ENCODE measurements at regions not wholly inside any gene's neighbourhood (a gene's known extent, or its start where the extent isn't known, plus 50 kb on each side); places are given as distances from the start of the nearest gene placed in this dataset.
A peak's percentile ranks its signal among the peaks of the same experiment; 100 is the strongest.

DNA sequence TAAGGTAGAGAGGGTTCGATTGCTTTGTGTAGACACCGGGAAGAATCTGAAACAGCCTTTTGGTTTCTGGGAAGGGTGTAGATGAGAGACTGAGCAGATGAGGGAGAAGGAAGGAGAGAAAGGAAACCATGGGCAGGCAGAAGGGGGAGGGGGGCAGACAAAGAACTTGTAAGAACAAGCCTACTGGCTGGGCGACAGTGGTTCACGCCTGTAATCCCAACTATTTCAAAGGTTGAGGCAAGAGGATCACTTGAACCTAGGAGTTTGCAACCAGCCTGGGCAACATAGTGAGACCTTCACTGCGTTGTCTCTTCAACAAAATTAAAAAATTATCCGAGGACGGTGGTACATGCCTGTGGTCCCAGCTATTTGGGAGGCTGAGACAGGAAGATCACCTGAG, 106.2 kb downstream of the TM2D1 start:
- H3K79me1 ChIP-seq (replicated peaks; ENCODE audit: low read length, poor library complexity, severe bottlenecking): no peaks in the 10 kb centered on the region
- WGBS: 90% methylated on average over 7 of the region's 7 CpGs

DNA sequence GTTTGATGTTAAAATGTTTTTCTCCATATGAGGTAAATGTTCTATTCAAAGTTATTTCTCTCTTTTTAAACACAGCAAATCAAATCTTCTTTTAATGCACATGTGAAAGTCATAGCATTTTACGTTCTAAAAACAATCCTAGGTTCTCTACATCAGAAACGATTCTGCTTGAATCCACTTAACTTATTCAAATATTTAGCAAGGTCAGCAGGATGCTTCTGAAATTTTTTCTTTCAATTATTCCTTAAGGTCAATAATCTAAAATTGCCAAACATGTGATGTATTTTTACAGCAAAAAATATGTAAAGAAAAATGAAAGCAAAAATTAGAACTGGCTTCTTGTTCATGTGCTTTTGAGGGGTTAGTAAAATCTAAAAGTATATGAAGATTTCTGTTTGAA, 106.7 kb downstream of the TM2D1 start:
- Histone ChIP-seq H3K79me1 (replicated peaks; ENCODE audit: low read length, poor library complexity, severe bottlenecking) (no peaks in the 10 kb centered on the region), H3K27me3 (ENCODE audit: control insufficient read depth in 1 of 2, insufficient read depth in 1 of 2, low read length in 2 of 2) (no peaks in the 10 kb centered on the region), H3K9ac (ENCODE audit: low read length) (no peak overlapping the region), H3K18ac (ENCODE audit: low read depth in 1 of 2, low read length in 2 of 2) (no peak overlapping the region), H3K23ac (ENCODE audit: low read length in 2 of 2) (no peak overlapping the region), H4K8ac (ENCODE audit: low read length) (no peak overlapping the region), H3K27ac (ENCODE audit: low read length, poor library complexity, severe bottlenecking) (no peak overlapping the region), H3K9me3 (ENCODE audit: control insufficient read depth, low read length) (no peaks in the 10 kb centered on the region), H2AK5ac (ENCODE audit: low read length, severe bottlenecking) (no peak overlapping the region), H2BK15ac (ENCODE audit: low read depth, poor library complexity, severe bottlenecking) (no peak overlapping the region), H3K36me3 (ENCODE audit: control insufficient read depth in 1 of 2, insufficient read depth in 2 of 2, low read depth in 1 of 2, low read length in 2 of 2) (no peaks in the 10 kb centered on the region), H2BK5ac (ENCODE audit: low read depth, low read length, poor library complexity, severe bottlenecking) (no peak overlapping the region), H3K4ac (ENCODE audit: low read depth in 1 of 2, low read length in 2 of 2) (no peak overlapping the region), H2AFZ (ENCODE audit: low read depth, low read length) (no peak overlapping the region), H2BK12ac (ENCODE audit: low read length in 2 of 2) (no peak overlapping the region), H4K91ac (ENCODE audit: low read length) (no peak overlapping the region), H2BK120ac (ENCODE audit: low read depth, low read length) (no peak overlapping the region), H3K14ac (ENCODE audit: low read length in 2 of 2) (no peak overlapping the region), H3K4me2 (ENCODE audit: low read length, poor library complexity, severe bottlenecking) (no peak overlapping the region), H3K4me3 (ENCODE audit: insufficient read depth in 1 of 2, low read depth in 1 of 2, low read length in 2 of 2) (no peak overlapping the region), H3K4me1 (ENCODE audit: control insufficient read depth, insufficient read depth, low read depth, low read length) (no peaks in the 10 kb centered on the region)
- DNase-seq: no peak
- WGBS: 89% methylated on average over 2 of the region's 2 CpGs

More for the DNA sequence above, 106.2 kb downstream of the TM2D1 start:
- no peaks in the 10 kb centered on the region for H3K4me1 ChIP-seq (ENCODE audit: control insufficient read depth, insufficient read depth, low read depth, low read length)
- H2BK12ac ChIP-seq (ENCODE audit: low read length in 2 of 2): no peak overlapping the region
- H3K36me3 ChIP-seq (ENCODE audit: control insufficient read depth in 1 of 2, insufficient read depth in 2 of 2, low read depth in 1 of 2, low read length in 2 of 2): no peaks in the 10 kb centered on the region
- H2BK5ac ChIP-seq (ENCODE audit: low read depth, low read length, poor library complexity, severe bottlenecking): no peak overlapping the region
- H3K27ac ChIP-seq (ENCODE audit: low read length, poor library complexity, severe bottlenecking): no peak overlapping the region
- no peak overlapping the region for H2AFZ ChIP-seq (ENCODE audit: low read depth, low read length)
- no peak overlapping the region for H3K4me2 ChIP-seq (ENCODE audit: low read length, poor library complexity, severe bottlenecking)
- no peak overlapping the region for H3K14ac ChIP-seq (ENCODE audit: low read length in 2 of 2)
- H3K4me3 ChIP-seq (ENCODE audit: insufficient read depth in 1 of 2, low read depth in 1 of 2, low read length in 2 of 2): no peak overlapping the region
- H3K9me3 ChIP-seq (ENCODE audit: control insufficient read depth, low read length): no peaks in the 10 kb centered on the region
- no peak overlapping the region for H4K91ac ChIP-seq (ENCODE audit: low read length)
- H2AK5ac ChIP-seq (ENCODE audit: low read length, severe bottlenecking): no peak overlapping the region
- no peak overlapping the region for H3K23ac ChIP-seq (ENCODE audit: low read length in 2 of 2)
- no peak overlapping the region for H3K9ac ChIP-seq (ENCODE audit: low read length)
- H3K4ac ChIP-seq (ENCODE audit: low read depth in 1 of 2, low read length in 2 of 2): no peak overlapping the region
- DNase-seq: no peak
- H3K27me3 ChIP-seq (ENCODE audit: control insufficient read depth in 1 of 2, insufficient read depth in 1 of 2, low read length in 2 of 2): peaks cover 0 to 5% of the 10 kb centered on the region in 2 experiments
- H2BK120ac ChIP-seq (ENCODE audit: low read depth, low read length): no peak overlapping the region
- H3K18ac ChIP-seq (ENCODE audit: low read depth in 1 of 2, low read length in 2 of 2): no peak overlapping the region
- H4K8ac ChIP-seq (ENCODE audit: low read length): no peak overlapping the region
- no peak overlapping the region for H2BK15ac ChIP-seq (ENCODE audit: low read depth, poor library complexity, severe bottlenecking)

DNA sequence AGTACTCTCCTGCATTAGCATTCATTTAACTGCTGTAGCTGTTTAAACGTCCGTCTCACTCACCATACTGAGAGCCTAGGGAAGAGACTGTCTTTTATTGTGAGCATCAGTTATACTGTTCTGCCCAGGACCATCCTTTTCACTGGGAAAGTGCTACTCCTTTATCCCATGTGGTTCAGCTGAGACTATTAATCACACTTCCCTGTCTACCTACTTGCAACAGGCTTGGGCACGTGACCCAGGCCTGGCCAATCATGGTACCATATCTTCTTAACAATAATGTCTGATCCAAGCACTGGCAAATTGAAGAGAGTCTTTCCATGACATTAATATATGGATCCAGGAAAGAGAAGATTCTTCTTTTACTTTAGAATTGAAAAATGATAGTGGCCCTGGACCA, 108.1 kb downstream of the TM2D1 start:
- H3K9me3 ChIP-seq (ENCODE audit: control insufficient read depth, low read length): no peaks in the 10 kb centered on the region
- no peaks in the 10 kb centered on the region for H3K27me3 ChIP-seq (ENCODE audit: control insufficient read depth in 1 of 2, insufficient read depth in 1 of 2, low read length in 2 of 2)
- H2AFZ ChIP-seq (ENCODE audit: low read depth, low read length): no peak overlapping the region
- H4K91ac ChIP-seq (ENCODE audit: low read length): no peak overlapping the region
- no peak overlapping the region for H2BK120ac ChIP-seq (ENCODE audit: low read depth, low read length)
- no peaks in the 10 kb centered on the region for H3K79me1 ChIP-seq (replicated peaks; ENCODE audit: low read length, poor library complexity, severe bottlenecking)
- no peak overlapping the region for H2AK5ac ChIP-seq (ENCODE audit: low read length, severe bottlenecking)
- H3K4ac ChIP-seq (ENCODE audit: low read depth in 1 of 2, low read length in 2 of 2): no peak overlapping the region
- H3K4me2 ChIP-seq (ENCODE audit: low read length, poor library complexity, severe bottlenecking): no peak overlapping the region
- H3K4me1 ChIP-seq (ENCODE audit: control insufficient read depth, insufficient read depth, low read depth, low read length): no peaks in the 10 kb centered on the region
- no peak overlapping the region for H3K14ac ChIP-seq (ENCODE audit: low read length in 2 of 2)
- no peak overlapping the region for H3K4me3 ChIP-seq (ENCODE audit: insufficient read depth in 1 of 2, low read depth in 1 of 2, low read length in 2 of 2)
- no peak overlapping the region for H2BK12ac ChIP-seq (ENCODE audit: low read length in 2 of 2)
- H3K9ac ChIP-seq (ENCODE audit: low read length): no peak overlapping the region
- WGBS: 82% methylated on average over 3 of the region's 3 CpGs
- no peak overlapping the region for H2BK5ac ChIP-seq (ENCODE audit: low read depth, low read length, poor library complexity, severe bottlenecking)
- DNase-seq: no peak
- H4K8ac ChIP-seq (ENCODE audit: low read length): no peak overlapping the region
- no peaks in the 10 kb centered on the region for H3K36me3 ChIP-seq (ENCODE audit: control insufficient read depth in 1 of 2, insufficient read depth in 2 of 2, low read depth in 1 of 2, low read length in 2 of 2)
- H3K18ac ChIP-seq (ENCODE audit: low read depth in 1 of 2, low read length in 2 of 2): no peak overlapping the region
- H2BK15ac ChIP-seq (ENCODE audit: low read depth, poor library complexity, severe bottlenecking): no peak overlapping the region
- H3K23ac ChIP-seq (ENCODE audit: low read length in 2 of 2): no peak overlapping the region
- no peak overlapping the region for H3K27ac ChIP-seq (ENCODE audit: low read length, poor library complexity, severe bottlenecking)

DNA sequence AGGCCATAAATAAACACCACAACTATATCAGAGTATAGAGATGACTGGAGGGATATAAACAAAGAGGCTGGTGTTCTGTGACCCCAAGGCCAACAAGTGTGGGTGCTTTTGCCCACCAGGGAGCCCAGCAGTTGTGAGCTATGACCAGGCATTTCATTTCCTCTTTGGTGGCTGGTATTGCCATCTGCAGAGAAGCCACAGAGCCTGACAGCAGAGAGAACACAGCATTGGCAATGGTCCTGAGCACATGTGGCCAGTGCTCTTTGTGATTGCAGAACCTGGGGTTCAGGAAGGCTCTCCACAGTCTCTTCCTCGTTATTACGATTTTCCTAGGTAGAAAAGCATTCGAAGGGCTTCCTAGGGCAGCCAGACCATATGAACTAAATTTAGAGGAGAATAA, 112.3 kb downstream of the TM2D1 start:
- Histone ChIP-seq H3K23ac (ENCODE audit: low read length in 2 of 2) (no peak overlapping the region), H3K9ac (ENCODE audit: low read length) (no peak overlapping the region), H3K18ac (ENCODE audit: low read depth in 1 of 2, low read length in 2 of 2) (no peak overlapping the region), H3K79me1 (replicated peaks; ENCODE audit: low read length, poor library complexity, severe bottlenecking) (no peaks in the 10 kb centered on the region), H3K4ac (ENCODE audit: low read depth in 1 of 2, low read length in 2 of 2) (no peak overlapping the region), H4K91ac (ENCODE audit: low read length) (no peak overlapping the region), H3K9me3 (ENCODE audit: control insufficient read depth, low read length) (no peaks in the 10 kb centered on the region), H2BK15ac (ENCODE audit: low read depth, poor library complexity, severe bottlenecking) (no peak overlapping the region), H4K8ac (ENCODE audit: low read length) (no peak overlapping the region), H2BK5ac (ENCODE audit: low read depth, low read length, poor library complexity, severe bottlenecking) (no peak overlapping the region), H2BK120ac (ENCODE audit: low read depth, low read length) (no peak overlapping the region), H3K27me3 (ENCODE audit: control insufficient read depth in 1 of 2, insufficient read depth in 1 of 2, low read length in 2 of 2) (no peaks in the 10 kb centered on the region), H3K36me3 (ENCODE audit: control insufficient read depth in 1 of 2, insufficient read depth in 2 of 2, low read depth in 1 of 2, low read length in 2 of 2) (no peaks in the 10 kb centered on the region), H2BK12ac (ENCODE audit: low read length in 2 of 2) (no peak overlapping the region), H2AK5ac (ENCODE audit: low read length, severe bottlenecking) (no peak overlapping the region), H3K27ac (ENCODE audit: low read length, poor library complexity, severe bottlenecking) (no peak overlapping the region), H2AFZ (ENCODE audit: low read depth, low read length) (no peak overlapping the region), H3K4me1 (ENCODE audit: control insufficient read depth, insufficient read depth, low read depth, low read length) (no peaks in the 10 kb centered on the region), H3K4me2 (ENCODE audit: low read length, poor library complexity, severe bottlenecking) (no peak overlapping the region), H3K4me3 (ENCODE audit: insufficient read depth in 1 of 2, low read depth in 1 of 2, low read length in 2 of 2) (no peak overlapping the region), H3K14ac (ENCODE audit: low read length in 2 of 2) (peak overlapping the region in 1 of 2 experiments; percentile 28)
- DNase-seq: no peak
- whole genome bisulfite sequencing: 80% methylated on average over 2 of the region's 3 CpGs
